NCI-H2196 (cell line): ENCODE measurements at regions not wholly inside any gene's neighbourhood (a gene's known extent, or its start where the extent isn't known, plus 50 kb on each side); places are given as distances from the start of the nearest gene placed in this dataset.
A peak's percentile ranks its signal among the peaks of the same experiment; 100 is the strongest.
"Not testable (repeated sequence)": the region's sequence is repeated elsewhere in the genome, so short reads cannot be mapped to it uniquely, and the experiment has no call there.

ENCODE experiments used
- DNase-seq: peaks from one replicate; lab custom pipeline; 2025; ENCODE audit not compliant: unreplicated experiment; lab: John Stamatoyannopoulos, UW

DNA sequence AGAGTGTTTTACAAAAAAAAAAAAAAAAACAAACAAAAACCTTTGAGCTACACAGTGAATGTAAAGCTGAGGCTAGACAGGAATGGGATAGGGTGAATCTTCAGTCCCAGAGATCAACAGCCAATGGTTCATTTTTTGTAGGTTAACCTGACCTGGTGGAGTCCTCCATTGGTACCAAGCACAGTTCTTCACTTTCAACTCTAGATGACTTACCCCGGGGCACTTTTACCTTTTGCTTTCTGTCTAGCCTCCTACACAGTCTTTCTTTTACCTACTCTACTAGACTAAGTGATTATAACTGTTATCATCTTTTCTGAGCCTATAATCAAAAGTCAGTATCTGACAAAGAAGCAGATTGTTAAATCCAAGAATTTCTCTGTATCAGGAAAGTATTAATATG is 50.9 kb downstream of the ANXA2R start:
- DNase-seq = no peak

DNA sequence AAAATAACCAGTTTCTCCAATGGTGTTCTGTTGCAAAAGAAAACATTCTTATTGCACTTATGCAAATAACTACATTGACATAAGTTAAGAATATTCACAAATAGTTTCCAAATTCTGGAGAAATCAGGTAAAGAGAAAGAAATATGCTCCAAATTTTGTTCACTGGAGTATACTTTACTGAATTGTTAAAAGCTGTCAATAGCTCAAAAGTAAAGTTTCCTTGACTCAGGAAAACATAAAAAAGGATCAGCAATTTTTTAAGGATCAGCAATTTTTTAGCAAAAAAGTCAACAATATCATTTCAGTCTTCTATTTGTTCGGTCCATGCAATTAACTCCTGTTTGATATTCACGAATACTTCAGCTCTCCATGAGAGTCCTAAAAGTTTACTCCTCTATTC is 51.6 kb downstream of the ANXA2R start:
- no peak for DNase-seq

DNA sequence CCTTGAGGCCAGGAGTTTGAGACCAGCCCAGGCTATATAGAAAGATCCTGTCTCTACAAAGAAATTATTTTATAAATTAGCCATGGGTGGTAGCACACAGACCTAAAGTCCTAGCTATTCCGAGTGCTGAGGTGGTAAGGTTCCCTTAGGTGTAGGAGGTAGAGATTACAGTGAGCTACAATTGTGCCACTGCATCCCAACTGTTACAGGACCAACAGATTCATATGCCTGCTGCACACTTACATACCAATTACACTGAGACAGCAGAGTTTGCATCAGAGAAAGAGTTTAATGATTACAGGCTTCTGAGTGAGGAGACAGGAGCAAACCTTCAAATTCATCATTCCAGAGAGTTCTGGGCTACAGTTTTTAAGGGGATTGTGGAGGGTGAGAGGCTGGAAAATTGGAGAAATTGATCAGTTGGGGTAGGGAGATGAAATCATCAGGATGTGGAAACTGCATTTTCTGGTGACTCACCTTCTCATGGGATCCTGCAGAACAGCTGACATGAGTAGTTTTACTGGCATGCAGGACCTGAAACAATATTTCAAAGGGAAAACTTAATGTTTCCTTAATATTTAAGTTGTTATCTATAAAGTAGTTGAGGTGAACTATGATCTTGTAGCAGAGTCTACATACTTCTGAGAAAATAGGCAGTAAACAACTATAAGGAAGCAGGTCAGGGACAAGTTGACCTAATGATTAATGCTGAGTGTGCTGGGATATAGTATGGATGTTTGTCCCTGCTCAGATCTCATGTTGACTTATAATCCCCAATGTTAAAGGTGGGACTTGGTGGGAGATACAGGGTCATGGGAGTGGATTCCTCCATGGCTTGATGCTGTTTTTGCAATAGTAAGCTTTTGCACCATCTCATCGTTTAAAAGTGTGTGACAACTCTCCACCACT is 54.7 kb downstream of the ANXA2R start:
- no peak for DNase-seq

DNA sequence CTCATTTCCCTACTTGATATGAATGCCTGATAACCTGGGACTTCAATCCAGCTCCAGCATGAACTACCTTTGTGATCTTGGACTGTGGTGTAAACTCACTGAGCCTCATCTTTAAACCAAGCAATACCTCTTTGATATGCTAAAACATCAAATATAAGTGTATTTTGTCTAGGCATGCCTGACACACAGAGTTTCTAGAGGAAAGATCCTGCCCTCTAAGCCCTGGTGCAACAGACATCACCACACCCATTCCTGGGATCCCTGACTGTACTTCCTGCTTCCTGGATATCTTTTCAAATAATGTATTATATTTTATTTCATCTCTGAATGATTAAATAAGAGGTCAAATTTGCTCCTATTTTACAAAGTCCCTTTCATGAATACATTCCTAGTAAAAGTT is 55.8 kb downstream of the ANXA2R start:
- DNase-seq = no peak

DNA sequence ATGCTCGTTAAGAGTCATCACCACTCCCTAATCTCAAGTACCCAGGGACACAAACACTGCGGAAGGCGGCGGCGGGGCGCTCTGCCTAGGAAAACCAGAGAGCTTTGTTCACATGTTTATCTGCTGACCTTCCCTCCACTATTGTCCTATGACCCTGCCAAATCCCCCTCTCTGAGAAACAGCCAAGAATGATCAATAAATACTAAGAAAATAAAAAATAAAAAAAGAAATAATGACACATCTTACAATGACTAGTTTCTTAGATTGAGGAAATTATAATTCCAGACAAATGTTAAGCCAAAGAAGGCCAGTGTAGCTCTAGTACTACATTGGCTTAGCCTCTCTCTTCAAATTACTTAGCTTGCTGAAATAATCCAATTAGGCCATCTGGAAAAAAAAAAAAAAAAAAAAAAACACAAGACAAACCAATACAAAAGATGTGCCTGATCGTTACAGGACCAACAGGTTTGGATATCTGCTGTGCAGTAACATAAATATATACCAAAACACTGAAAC is 58.0 kb downstream of the ANXA2R start:
- peak; percentile 50 for DNase-seq

DNA sequence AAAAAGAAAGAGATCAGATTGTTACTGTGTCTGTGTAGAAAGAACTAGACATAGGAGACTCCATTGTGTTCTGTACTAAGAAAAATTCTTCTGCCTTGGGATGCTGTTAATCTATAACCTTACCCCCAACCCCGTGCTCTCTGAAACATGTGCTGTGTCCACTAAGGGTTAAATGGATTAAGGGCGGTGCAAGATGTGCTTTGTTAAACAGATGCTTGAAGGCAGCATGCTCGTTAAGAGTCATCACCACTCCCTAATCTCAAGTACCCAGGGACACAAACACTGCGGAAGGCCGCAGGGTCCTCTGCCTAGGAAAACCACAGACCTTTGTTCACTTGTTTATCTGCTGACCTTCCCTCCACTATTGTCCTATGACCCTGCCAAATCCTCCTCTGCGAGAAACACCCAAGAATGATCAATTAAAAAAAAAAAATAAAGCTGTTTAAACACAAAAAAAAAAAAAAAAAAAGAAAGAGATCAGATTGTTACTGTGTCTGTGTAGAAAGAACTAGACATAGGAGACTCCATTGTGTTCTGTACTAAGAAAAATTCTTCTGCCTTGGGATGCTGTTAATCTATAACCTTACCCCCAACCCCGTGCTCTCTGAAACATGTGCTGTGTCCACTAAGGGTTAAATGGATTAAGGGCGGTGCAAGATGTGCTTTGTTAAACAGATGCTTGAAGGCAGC is 58.6 kb downstream of the ANXA2R start:
- not testable (repeated sequence) for DNase-seq

DNA sequence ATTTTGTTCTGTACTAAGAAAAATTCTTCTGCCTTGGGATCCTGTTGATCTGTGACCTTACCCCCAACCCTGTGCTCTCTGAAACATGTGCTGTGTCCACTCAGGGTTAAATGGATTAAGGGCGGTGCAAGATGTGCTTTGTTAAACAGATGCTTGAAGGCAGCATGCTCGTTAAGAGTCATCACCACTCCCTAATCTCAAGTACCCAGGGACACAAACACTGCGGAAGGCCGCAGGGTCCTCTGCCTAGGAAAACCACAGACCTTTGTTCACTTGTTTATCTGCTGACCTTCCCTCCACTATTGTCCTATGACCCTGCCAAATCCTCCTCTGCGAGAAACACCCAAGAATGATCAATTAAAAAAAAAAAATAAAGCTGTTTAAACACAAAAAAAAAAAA is 59.1 kb downstream of the ANXA2R start:
- not testable (repeated sequence) for DNase-seq

DNA sequence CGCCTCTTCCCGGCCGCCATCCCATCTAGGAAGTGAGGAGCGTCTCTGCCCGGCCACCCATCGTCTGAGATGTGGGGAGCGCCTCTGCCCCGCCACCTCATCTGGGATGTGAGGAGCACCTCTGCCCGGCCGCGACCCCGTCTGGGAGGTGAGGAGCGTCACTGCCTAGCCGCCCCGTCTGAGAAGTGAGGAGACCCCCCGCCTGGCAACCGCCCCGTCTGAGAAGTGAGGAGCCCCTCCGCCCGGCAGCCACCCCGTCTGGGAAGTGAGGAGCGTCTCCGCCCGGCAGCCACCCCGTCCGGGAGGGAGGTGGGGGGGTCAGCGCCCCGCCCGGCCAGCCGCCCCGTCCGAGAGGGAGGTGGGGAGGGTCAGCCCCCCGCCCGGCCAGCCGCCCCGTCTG is 59.7 kb downstream of the ANXA2R start:
- not testable (repeated sequence) for DNase-seq

DNA sequence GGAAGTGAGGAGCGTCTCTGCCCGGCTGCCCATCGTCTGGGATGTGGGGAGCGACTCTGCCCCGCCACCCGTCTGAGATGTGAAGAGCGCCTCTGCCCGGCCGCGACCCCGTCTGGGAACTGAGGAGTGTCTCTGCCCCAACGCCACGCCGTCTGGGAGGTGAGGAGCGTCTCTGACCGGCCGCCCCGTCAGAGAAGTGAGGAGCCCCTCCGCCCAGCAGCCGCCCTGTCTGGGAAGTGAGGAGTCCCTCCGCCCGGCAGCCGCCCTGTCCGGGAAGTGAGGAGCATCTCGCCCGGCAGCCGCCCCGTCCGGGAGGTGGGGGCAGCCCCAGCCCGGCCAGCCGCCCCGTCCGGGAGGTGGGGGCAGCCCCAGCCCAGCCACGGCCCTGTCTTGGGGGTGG is 60.9 kb downstream of the ANXA2R start:
- not testable (repeated sequence) for DNase-seq

DNA sequence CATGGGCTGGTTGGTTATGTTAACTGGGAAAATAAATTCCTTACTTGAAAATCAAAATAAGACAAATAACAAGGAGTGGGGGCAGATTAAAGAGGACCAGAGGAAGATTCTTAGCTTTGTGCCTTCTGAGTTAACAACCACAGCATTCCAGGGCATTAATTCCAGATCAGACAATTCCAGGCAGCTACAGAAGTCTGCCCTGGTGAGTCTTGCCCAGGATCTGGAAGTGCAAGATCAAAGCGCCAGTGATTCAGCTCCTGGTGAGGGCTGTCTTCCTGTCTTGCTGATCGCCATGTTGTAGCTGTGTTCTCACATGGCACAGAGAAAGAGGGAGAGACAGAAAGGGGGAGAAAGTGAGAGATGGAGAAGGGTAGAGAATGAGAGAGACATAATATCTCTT is 65.6 kb downstream of the ANXA2R start:
- no peak for DNase-seq

DNA sequence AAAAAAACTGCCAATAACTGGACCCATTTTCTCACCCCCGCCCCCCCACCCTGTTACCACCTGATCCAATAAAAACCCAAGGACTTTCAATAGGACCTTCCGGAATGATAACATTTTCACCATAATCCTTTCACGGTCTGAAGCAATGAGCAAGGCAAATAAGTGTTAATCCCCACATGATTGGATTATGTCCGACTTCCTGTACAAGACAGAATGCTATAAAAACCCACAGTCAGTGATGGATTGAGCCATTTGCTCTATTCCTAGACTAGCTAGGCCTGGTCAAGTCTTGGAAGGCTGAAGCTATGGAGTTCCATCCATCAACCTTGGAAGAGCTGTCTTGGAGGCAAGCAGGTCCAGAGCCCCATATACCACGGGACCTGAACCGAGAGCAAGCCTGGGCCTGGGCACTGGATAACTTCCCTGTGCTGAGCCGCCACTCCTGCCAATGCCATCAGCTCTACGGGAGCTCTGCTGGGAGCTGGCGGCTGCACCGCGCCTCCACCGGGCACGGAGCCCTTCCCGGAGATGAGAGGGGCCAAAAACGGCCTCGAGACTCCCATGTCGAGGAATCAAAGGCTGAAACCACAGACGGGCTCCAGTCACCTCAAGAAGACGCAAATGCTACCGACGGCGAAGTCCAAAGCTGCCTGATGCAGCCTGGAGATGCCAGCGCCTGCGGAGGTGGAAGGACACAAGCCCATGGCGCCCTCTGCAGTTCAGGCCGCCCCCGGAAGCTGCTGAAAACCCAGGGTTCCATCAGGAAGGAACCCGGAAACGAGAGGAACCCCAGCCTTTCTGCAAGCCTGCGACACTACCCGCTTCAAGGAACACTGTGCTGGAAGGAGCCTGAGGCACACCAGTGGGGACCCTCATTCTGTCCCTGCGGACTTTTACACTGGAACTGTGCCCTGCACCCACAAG is 69.2 kb downstream of the ANXA2R start:
- DNase-seq = no peak

DNA sequence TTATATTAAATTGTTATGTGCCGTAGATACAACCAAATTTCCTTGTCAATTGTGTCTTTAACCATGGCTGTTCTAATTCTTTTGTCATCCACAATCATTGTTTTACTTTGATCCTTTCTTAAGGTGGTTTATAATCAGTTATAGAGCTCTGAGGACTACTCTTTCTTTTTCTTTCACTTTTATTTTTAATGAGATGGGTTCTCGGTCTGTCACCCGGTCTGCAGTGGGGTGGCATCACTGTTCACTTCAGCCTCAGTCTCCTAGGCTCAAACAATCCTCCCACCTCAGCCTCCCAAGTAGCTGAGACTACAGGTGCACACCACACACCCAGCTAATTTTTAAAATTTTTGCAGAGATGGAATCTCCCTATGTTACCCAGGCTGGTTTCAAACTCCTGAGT is 74.2 kb downstream of the ANXA2R start:
- no peak for DNase-seq

DNA sequence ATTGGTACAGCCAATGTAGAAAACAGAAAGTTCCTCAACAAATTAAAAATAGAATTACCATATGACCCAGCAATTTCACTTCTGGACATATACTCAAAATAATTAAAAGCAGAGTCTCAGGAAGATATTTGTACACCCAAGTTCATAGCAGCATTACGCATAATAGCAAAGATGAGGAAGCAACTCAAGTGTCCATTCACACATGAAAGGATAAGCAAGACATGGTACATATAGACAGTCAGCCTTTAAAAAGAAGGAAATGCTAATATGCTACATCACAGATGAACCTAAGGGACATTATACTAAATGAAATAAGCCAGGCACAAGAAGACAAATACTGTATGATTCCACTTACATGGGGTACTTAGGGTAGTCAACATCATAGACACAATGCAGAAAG is 76.7 kb downstream of the ANXA2R start:
- DNase-seq = no peak

DNA sequence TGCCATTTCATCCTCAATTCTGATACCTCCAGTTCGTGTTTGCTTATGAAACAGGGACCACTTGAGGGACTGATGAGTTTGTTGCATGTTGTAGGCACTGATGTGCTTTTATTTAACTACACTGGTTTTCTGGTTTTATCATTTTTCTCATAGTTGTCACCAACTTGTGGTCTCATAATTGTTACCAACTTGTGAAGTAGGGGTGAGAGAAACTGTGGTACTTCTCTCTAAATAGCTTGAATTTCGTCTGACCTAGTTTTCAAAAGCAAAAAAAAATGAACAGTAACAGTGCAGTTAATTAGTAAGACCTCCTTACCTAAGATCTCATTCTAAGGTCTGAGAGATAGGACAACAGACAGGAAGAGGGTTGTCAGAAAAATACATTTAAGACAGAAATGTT is 78.0 kb downstream of the ANXA2R start:
- DNase-seq = no peak

DNA sequence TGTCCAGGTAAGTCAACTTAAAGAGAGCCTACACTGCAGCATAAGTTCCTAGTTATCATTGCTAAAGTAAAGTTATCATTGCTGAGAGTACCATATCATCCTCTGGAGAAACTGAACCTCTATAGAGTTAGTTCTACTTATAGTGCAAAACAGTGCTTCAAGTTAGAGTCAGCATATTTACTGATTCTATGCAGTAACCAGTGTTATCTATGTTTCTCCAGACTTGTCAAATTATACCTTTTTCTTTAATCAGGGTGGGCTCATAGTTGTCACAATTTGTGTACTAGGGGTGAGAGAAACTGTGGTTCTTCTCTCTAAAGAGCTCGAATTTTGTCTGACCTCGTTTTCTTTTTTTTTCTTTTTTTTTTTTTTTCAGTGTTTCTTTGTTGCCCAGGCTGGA is 79.6 kb downstream of the ANXA2R start:
- no peak for DNase-seq

DNA sequence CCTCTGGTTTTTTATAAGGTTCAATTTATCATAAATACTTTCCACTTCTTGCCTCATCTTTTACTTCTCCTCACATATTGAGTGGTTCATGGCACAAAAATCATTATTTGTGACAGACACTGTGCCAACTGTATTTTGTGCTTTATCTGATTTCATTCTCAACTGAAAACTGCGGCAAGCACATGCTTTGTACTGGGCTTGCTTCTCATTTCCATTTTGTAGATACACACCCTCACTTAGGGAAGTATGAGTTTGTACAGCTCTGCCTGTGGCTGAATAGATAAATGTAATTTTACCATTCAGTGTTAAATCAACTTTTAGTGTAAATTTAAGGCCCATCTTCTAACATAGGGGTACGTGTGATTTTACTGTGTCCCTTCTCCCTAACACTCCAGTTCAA is 83.6 kb downstream of the ANXA2R start:
- no peak for DNase-seq

DNA sequence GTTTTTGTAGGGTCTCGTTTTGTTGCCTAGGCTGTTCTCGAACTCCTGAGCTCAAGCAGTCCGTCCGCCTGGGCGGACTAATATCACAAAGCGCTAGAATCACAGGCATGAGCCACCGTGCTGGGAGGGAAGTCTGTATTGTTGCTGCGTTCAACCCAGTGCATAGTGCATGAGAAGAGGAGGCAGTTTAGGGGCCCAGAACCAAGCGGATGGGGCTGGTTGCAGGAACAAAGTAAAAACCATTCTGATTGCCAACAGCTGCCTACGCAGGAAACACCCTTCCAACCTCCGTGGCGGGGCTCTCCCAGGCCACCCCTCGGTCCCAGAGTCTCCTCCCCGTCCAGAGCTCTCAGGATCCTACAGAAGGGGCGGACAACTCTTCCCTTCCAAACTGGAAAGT is 87.1 kb downstream of the ANXA2R start:
- no peak for DNase-seq

DNA sequence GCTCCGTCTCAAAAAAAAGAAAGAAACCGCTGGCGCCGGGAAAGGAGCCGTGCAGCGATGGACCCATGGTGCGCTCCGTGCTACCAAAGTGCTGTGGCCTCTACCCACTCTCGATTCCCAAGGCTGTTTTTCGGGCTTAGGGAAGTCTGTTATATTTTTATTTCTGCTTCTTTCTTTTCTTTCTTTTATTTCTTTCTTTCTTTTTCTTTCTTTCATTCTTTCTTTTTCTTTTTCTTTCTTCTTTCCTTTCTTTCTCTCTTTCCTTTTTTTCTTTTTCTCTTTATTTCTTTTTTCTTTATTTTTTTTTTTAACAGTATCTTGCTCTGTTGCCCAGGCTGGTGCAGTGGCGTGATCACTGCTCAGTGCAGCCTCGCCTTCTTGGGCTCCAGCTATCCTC is 87.5 kb downstream of the ANXA2R start:
- no peak for DNase-seq

DNA sequence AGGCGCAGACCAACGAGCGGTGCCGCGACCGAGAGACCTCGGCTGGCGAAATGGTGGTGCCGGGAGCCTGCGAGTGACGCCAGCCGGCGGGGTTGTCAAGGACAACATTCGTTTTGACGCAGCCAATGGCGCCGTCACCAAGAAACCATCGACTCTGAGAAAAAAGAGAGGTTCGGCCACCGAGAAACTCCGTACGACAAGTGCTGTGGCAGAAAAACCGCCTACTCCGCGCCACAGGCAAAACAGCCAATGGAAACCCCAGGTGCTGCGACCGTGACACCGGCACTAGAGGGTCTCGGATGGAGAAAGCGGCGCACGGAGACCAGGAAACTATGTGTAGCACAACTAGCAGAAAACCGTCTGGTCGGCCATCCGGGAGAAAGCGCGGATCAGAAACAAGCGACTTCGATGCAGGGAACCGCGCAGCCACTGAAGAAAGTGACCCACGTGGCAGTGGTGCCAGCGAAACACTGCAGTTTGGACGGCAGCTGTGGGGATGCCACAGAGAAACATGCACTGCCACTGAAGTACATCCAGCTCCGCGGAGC is 88.8 kb downstream of the ANXA2R start:
- peak; percentile 64 for DNase-seq

DNA sequence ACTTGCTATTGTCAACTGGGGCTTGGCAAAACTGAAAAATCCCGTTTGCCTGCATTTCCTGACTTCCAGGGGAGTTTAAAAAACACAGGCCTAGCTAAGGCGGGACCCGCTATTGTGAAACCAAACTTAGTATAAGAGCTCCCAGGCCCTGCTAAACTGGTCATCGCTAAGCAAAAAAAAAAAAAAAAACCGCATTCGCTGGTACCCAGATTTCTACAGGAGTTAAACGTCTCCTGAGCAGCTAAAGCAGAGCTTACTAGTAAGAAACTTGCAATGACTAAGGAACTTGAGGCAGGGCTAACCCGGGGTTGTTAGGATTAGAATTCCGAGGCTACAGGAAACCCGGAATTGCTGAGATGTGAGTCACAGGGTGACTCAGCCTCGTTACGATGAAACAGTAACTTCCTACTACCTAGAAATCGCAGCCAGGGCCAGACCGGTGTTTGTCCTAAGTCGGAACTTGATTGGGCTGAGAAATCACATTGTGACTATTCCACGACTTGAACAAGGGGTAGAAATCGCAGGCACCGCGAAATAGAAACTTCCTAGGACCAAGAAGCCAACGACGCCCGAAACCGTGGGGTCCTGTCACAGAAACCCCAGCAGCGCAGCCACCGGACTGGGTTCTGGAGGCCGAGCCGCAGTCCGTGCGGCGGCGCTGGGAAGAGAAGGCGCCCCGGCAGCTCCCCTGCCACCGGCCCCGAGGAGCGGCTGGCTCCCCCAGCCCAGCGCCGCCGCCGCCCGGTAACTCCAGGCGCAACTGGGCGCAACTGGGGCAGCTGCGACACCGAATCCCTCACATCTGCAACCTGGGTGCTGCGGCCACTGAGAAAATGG is 89.4 kb downstream of the ANXA2R start:
- peak; percentile 64 for DNase-seq
